ENCODE measurements at regions not wholly inside any gene's neighbourhood (a gene's known extent, or its start where the extent isn't known, plus 50 kb on each side); places are given as distances from the start of the nearest gene placed in this dataset.

DNA sequence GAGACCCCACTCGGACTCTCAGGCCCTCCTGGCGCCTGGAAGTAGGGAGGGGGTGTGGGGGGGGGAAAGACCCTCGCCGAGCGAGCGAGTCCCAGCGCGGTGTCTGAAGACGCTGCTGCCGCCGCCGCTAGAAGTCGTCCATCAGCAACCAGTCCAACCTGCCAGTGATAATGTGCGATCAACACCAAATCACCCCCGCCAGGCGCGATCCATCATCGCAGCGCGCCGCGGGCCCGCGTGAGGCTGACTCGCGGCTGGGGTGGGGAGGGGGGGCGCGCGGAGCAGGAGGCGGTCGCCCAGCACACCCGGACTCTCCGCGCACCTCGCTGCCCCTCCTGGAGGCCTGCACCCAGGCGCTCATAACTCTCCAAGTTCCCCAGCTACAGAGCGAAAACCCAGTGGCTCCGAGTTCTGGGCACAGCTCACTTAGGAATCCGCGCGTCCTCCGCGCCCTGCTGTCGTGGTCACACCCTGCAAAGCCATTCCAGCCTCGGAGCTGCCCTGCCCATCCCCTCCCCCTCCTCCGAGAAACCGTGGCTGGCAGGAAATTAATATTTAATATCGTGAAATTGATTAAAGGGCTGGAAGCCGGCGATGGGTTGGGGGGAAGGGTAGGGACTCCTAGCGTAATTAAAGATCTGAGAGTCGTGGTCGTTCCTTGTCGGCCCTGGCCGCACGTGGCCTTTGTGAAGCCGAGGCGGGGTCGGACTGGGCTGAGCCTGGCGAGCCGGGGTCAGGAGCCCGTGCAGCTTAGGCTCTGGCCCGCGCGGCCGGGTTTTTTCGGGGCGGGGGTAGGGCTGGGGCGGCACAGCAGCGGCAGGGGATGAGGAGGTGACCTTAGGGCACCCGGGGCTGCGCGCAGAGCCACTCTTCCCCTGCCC is 58.1 kb upstream of the BCOR start:
- Histone ChIP-seq H3K9me3 (ENCODE audit: insufficient read depth, low read length, severe bottlenecking) (no peaks in the 10 kb centered on the region), H3K9ac (ENCODE audit: low read depth, low read length) (no peak overlapping the region), H2AFZ (ENCODE audit: low read depth, low read length) (no peak overlapping the region), H4K20me1 (ENCODE audit: insufficient read depth, low read length) (no peaks in the 10 kb centered on the region), H3K79me2 (ENCODE audit: insufficient read depth, low read length) (no peaks in the 10 kb centered on the region), H3K4me3 (ENCODE audit: low read depth in 1 of 2, low read length in 2 of 2) (no peak overlapping the region), H3K27ac (ENCODE audit: low read length) (no peak overlapping the region), H3K27me3 (ENCODE audit: insufficient read depth, low read length, poor library complexity) (peaks cover 12% of the 10 kb centered on the region), H3K4me1 (ENCODE audit: insufficient read depth, low read length) (peaks cover 47% of the 10 kb centered on the region), H3K4me2 (ENCODE audit: insufficient read depth, low read length) (no peak overlapping the region), H3K36me3 (ENCODE audit: insufficient read depth, low read length) (no peaks in the 10 kb centered on the region)
- DNase-seq: no peak
- no peak for ATAC-seq (ENCODE audit: insufficient read depth, low read depth)
- TF ChIP-seq EZH2 (IDR thresholded peaks at IDR 0.05; ENCODE audit: borderline replicate concordance, low read depth, low read length, severe bottlenecking): no peak
- TF ChIP-seq, protein P1, sequence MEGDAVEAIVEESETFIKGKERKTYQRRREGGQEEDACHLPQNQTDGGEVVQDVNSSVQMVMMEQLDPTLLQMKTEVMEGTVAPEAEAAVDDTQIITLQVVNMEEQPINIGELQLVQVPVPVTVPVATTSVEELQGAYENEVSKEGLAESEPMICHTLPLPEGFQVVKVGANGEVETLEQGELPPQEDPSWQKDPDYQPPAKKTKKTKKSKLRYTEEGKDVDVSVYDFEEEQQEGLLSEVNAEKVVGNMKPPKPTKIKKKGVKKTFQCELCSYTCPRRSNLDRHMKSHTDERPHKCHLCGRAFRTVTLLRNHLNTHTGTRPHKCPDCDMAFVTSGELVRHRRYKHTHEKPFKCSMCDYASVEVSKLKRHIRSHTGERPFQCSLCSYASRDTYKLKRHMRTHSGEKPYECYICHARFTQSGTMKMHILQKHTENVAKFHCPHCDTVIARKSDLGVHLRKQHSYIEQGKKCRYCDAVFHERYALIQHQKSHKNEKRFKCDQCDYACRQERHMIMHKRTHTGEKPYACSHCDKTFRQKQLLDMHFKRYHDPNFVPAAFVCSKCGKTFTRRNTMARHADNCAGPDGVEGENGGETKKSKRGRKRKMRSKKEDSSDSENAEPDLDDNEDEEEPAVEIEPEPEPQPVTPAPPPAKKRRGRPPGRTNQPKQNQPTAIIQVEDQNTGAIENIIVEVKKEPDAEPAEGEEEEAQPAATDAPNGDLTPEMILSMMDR (IDR thresholded peaks at IDR 0.05; ENCODE audit: borderline replicate concordance, extremely low read depth, low read length, poor library complexity, severe bottlenecking): no peak

DNA sequence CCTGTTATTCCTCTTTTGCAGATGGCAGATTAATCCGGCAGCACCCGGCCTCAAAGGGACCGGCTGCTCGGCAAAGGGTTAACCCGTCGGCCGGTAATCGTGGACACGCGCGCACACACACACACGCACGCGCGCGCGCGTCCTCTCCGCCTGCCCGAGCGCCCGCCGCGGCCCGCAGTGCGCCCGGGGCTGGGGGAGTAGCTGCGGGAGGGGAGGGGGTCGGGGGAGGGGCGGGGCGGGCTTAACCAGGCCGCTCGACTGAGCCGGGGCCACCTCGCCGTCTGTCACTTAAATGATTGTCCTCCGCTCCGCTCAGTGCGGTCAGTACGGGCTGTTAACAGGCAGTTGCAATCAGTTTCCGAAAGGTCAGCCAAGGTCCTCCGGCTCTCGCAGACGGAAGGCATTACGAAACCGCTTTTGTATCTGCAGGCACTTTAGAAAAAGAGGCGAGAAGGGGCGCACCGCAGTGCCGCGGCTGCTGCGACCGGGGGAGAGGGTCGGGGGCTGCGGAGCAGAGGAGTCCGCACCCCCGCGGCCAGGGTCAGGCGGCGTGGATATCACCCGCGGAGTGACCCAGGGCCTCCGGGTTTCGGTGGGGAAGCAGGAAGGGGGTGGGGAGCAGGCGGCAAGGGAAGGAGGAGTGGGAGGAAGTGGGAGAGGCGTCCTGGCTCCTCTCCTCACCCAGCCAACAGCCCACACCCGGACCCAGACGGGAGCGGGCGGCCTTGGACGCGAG is 57.3 kb upstream of the BCOR start:
- Histone ChIP-seq H3K27ac (ENCODE audit: low read length) (no peak overlapping the region), H4K20me1 (ENCODE audit: insufficient read depth, low read length) (no peaks in the 10 kb centered on the region), H3K36me3 (ENCODE audit: insufficient read depth, low read length) (no peaks in the 10 kb centered on the region), H3K4me2 (ENCODE audit: insufficient read depth, low read length) (peak overlapping the region; percentile 92), H2AFZ (ENCODE audit: low read depth, low read length) (no peak overlapping the region), H3K4me1 (ENCODE audit: insufficient read depth, low read length) (peaks cover 56% of the 10 kb centered on the region), H3K4me3 (ENCODE audit: low read depth in 1 of 2, low read length in 2 of 2) (peak overlapping the region in 1 of 2 experiments; percentile 61; a peak in 3 of 4 replicates), H3K27me3 (ENCODE audit: insufficient read depth, low read length, poor library complexity) (peaks cover 12% of the 10 kb centered on the region), H3K79me2 (ENCODE audit: insufficient read depth, low read length) (no peaks in the 10 kb centered on the region), H3K9ac (ENCODE audit: low read depth, low read length) (peak overlapping the region; percentile 89), H3K9me3 (ENCODE audit: insufficient read depth, low read length, severe bottlenecking) (no peaks in the 10 kb centered on the region)
- DNase-seq (no peak), ATAC-seq (ENCODE audit: insufficient read depth, low read depth) (no peak)
- peak; percentile 3 for TF ChIP-seq EZH2 (IDR thresholded peaks at IDR 0.05; ENCODE audit: borderline replicate concordance, low read depth, low read length, severe bottlenecking)
- TF ChIP-seq, protein P1 (IDR thresholded peaks at IDR 0.05; ENCODE audit: borderline replicate concordance, extremely low read depth, low read length, poor library complexity, severe bottlenecking): no peak

DNA sequence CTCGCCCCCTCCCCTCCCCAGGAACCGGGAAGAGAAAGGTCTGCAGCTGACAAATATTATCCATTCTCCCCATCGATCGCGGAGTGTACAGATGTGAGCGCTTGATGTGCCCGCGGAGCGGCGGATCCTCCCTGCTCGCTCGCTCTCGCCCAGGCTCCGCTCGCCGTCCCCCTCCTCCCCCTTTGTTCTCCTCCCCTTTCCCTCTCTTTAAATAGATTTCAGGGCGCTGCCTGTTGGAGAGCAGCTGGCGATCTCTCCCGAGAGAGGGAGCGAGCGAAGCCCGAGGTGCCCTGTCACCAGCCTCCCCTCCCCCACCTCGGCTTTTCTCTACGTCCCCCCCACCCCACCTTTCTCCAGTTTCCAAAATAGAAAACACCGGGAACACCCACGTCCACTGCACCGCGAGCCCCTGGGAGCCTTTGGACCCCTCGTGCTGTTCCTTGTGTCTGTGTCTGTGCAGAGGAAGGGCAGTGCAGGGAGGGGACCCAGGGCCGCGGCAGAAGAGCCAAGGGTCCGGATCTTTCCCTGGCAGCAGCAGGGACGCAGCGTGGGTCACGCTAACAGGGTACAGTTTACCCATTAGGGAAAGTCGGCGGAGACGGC is 56.6 kb upstream of the BCOR start:
- H4K20me1 ChIP-seq (ENCODE audit: insufficient read depth, low read length): no peaks in the 10 kb centered on the region
- H3K9me3 ChIP-seq (ENCODE audit: insufficient read depth, low read length, severe bottlenecking): no peaks in the 10 kb centered on the region
- peak overlapping the region; percentile 12 to 61; a peak in 3 of 4 replicates for H3K4me3 ChIP-seq (ENCODE audit: low read depth in 1 of 2, low read length in 2 of 2)
- H3K27me3 ChIP-seq (ENCODE audit: insufficient read depth, low read length, poor library complexity): peaks cover 12% of the 10 kb centered on the region
- ATAC-seq (ENCODE audit: insufficient read depth, low read depth) (peak; percentile 23; the same call in 2 of the 3 replicates), DNase-seq (peak; percentile 56)
- H3K9ac ChIP-seq (ENCODE audit: low read depth, low read length): peak overlapping the region; percentile 89
- TF ChIP-seq, protein P1 (IDR thresholded peaks at IDR 0.05; ENCODE audit: borderline replicate concordance, extremely low read depth, low read length, poor library complexity, severe bottlenecking): no peak
- TF ChIP-seq EZH2 (IDR thresholded peaks at IDR 0.05; ENCODE audit: borderline replicate concordance, low read depth, low read length, severe bottlenecking): peak; percentile 72
- H3K36me3 ChIP-seq (ENCODE audit: insufficient read depth, low read length): no peaks in the 10 kb centered on the region
- H3K79me2 ChIP-seq (ENCODE audit: insufficient read depth, low read length): no peaks in the 10 kb centered on the region
- peaks cover 62% of the 10 kb centered on the region for H3K4me1 ChIP-seq (ENCODE audit: insufficient read depth, low read length)
- H3K4me2 ChIP-seq (ENCODE audit: insufficient read depth, low read length): peak overlapping the region; percentile 92
- no peak overlapping the region for H2AFZ ChIP-seq (ENCODE audit: low read depth, low read length)
- no peak overlapping the region; the same call in 1 of the 2 replicates for H3K27ac ChIP-seq (ENCODE audit: low read length)
